Epithelial cell of esophagus (primary cell): ENCODE measurements at regions not wholly inside any gene's neighbourhood (a gene's known extent, or its start where the extent isn't known, plus 50 kb on each side); places are given as distances from the start of the nearest gene placed in this dataset.

Experiments used
- DNase-seq: peaks from one replicate; pipeline ENCODE4 v3.0.0; 2010; ENCODE audit warnings: low read depth
- H3K4me3 ChIP-seq: 2 replicates; pipeline ENCODE4 v1.5.1; 2011; ENCODE audit warnings: mild to moderate bottlenecking, low read length, control low read depth
- CTCF ChIP-seq: IDR thresholded peaks from 2 replicates; pipeline ENCODE4 v1.5.1; 2011; ENCODE audit warnings: low read depth, mild to moderate bottlenecking, low read length, control low read depth, inconsistent platforms; ENCODE audit not compliant: insufficient read depth; ENCODE audit errors: missing control alignments

DNA sequence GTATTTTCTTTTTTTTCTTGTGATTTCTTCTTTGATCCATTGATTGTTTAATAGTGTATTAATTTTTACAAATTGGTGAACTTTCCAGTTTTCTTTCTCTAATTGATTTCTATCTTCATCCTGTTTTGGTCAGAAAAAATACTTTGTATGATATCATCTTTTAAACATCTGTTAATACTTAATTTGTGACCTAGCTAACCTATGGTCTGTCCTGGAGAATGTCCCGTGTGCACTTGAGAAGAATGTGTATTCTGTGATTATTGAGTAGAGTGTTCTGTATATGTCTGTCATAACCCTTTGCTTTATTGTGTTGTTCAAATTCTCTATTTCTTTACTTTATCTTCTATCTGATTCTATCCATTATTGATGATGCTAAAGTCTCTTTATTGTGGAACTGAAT lies 65.8 kb upstream of the ZEB1 start:
- H3K4me3 ChIP-seq, result no peak overlapping the region
- no peak for TF ChIP-seq CTCF
- no peak for DNase-seq

GRCh38 chr10:31261511-31262311 lies 57.3 kb upstream of the ZEB1 start:
- no peak for TF ChIP-seq CTCF
- no peak overlapping the region for H3K4me3 ChIP-seq
- DNase-seq, result no peak

GRCh38 chr10:31262672-31263071 lies 56.3 kb upstream of the ZEB1 start:
- TF ChIP-seq CTCF, result no peak
- DNase-seq, result no peak

DNA sequence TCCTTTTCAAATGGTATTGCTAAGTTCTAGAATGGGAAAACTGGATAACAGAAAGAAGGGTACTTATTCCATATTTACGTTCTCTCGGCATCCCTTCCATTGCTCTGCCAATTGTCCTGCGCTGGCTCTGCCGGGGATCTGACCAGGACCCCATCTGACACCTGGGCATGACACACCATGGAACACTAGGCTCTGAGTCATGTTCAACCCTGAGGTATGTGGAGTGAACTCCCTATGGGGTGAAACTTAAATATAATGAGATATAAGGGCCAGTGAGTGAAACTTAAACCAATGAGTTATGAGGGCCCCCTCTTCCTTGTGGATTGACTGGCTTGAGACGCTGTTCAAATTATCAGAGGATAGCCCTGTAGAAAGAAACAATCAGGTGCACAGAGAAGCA lies 55.1 kb upstream of the ZEB1 start:
- no peak overlapping the region for H3K4me3 ChIP-seq
- peak; percentile 33 for DNase-seq
- no peak for TF ChIP-seq CTCF

More at GRCh38 chr10:31262672-31263071, 56.3 kb upstream of the ZEB1 start:
- no peak overlapping the region for H3K4me3 ChIP-seq

GRCh38 chr10:31268444-31269303 lies 50.3 kb upstream of the ZEB1 start:
- TF ChIP-seq CTCF, result no peak
- DNase-seq, result no peak
- H3K4me3 ChIP-seq, result no peak overlapping the region
